IPS-18a (cell line): ENCODE measurements at regions not wholly inside any gene's neighbourhood (a gene's known extent, or its start where the extent isn't known, plus 50 kb on each side); places are given as distances from the start of the nearest gene placed in this dataset.

ENCODE experiments used
- H3K27ac ChIP-seq: one replicate; pipeline ENCODE4 v1.5.1; 2013; ENCODE audit warnings: low read length
- H3K27me3 ChIP-seq: one replicate; pipeline ENCODE4 v1.6.1; 2013; ENCODE audit warnings: mild to moderate bottlenecking, low read length; ENCODE audit not compliant: control insufficient read depth, insufficient read depth
- H3K36me3 ChIP-seq: one replicate; pipeline ENCODE4 v1.6.1; 2013; ENCODE audit warnings: low read depth, low read length; ENCODE audit not compliant: control insufficient read depth
- H3K4me1 ChIP-seq: one replicate; pipeline ENCODE4 v1.6.1; 2013; ENCODE audit warnings: low read depth, low read length; ENCODE audit not compliant: control insufficient read depth
- H3K4me3 ChIP-seq: one replicate; pipeline ENCODE4 v1.5.1; 2013; ENCODE audit warnings: low read length
- H3K9ac ChIP-seq: one replicate; pipeline ENCODE4 v1.6.1; 2013; ENCODE audit warnings: mild to moderate bottlenecking, low read length, moderate library complexity
- H3K9me3 ChIP-seq: one replicate; pipeline ENCODE4 v1.6.1; 2013; ENCODE audit warnings: low read depth, low read length; ENCODE audit not compliant: control insufficient read depth

DNA sequence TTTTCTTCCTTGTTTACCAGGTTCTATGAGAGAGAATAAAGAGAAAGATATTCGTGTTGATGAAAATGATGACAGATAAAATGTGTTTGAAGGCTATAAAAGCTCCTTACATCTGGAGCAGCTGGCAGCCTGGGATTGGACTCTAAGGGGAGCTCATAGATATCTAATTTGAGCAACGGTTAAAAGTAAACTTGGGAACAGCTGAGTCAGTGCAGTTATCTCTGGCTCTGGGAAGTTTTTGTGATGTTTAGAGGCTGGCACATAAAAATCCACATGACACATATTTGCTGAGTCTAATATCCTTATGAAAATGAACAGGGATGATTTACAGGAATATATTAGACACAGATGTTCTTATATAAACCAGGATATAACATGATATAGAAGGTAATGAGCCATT, 331.8 kb upstream of the TENM3 start:
- Histone ChIP-seq H3K27ac (no peak overlapping the region), H3K4me3 (no peak overlapping the region), H3K36me3 (no peaks in the 10 kb centered on the region), H3K9me3 (peaks cover 3% of the 10 kb centered on the region), H3K9ac (no peak overlapping the region), H3K27me3 (no peaks in the 10 kb centered on the region), H3K4me1 (no peaks in the 10 kb centered on the region)

DNA sequence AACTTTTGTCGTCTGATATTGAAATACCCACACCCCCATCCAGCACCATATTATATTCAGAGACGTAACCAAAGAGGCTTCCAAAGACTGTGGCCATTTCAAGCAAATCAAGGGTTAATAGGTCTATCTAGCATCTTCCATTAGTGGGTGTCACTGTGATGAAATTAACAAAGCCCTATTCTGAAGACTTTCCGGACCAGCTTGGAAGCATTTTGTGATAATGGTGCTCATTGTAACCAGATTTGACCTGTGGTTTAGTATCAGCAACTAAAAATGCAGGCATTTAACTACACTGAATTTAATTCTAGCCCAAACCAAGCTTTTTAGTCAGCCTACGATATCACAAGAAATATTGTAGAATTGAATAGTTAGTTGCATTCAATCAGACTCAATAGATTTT, 309.7 kb upstream of the TENM3 start:
- H3K27me3 ChIP-seq = no peaks in the 10 kb centered on the region
- H3K36me3 ChIP-seq = no peaks in the 10 kb centered on the region
- no peaks in the 10 kb centered on the region for H3K4me1 ChIP-seq
- no peak overlapping the region for H3K4me3 ChIP-seq
- H3K27ac ChIP-seq = no peak overlapping the region
- H3K9ac ChIP-seq = no peak overlapping the region
- H3K9me3 ChIP-seq = no peaks in the 10 kb centered on the region

DNA sequence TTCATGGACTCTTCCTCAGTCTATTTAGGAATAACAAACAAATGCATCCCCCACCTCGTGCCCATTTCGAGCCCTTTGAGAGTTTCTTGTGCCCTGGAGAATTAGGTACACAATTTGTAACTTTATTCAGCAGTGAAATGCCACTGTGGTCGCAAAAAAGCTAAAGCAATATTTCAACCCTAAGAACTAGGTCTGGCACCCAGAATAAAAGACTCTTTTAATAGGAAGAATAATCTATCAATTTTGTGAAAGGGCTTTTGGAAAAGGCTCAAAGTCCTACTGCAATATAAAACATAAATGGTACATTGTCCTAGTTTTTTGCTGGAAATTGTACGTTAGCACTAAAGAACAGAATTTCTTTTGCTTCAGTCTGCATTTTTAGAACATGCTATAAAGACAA, 304.6 kb upstream of the TENM3 start:
- Histone ChIP-seq H3K27ac (no peak overlapping the region), H3K9me3 (no peaks in the 10 kb centered on the region), H3K4me1 (peaks cover 10% of the 10 kb centered on the region), H3K9ac (no peak overlapping the region), H3K4me3 (no peak overlapping the region), H3K27me3 (no peaks in the 10 kb centered on the region), H3K36me3 (no peaks in the 10 kb centered on the region)

DNA sequence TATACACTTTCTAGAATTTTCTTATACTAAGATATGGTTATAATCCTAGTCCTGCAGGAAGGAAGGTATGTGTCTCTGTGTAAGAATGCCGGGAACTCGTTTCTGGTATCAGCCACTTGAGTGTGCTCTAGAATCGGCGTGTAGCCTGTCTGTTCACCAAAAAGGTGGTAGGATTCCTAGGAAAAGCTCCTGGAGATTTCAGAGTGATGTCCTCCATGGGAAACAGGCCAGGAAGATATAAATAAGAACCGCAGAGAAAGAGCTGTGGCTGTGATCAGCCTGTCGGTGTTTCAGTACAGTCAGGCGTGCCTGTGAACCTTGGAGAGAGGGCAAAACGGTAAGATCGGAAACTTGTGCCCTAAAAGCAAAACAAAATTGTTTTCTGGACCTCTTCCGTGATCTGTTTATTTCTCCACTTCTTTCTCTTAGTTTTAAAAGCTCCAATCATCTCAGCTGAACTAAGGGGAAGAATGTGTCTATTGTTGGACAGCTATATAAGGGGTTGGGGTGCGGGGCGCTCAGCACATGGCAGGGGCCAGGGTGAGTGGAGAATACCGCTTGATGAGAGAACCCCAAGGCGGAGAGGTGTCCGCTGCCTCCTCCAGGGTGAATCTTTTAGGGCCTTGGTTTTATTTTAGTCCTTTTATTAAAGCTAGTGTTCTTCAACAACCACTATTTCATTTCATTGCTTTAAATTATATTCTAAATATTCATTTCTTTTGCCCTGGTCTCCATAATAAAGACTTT, 303.8 kb upstream of the TENM3 start:
- Histone ChIP-seq H3K27me3 (no peaks in the 10 kb centered on the region), H3K9ac (no peak overlapping the region), H3K36me3 (no peaks in the 10 kb centered on the region), H3K27ac (no peak overlapping the region), H3K4me3 (no peak overlapping the region), H3K9me3 (no peaks in the 10 kb centered on the region), H3K4me1 (peaks cover 10% of the 10 kb centered on the region)

DNA sequence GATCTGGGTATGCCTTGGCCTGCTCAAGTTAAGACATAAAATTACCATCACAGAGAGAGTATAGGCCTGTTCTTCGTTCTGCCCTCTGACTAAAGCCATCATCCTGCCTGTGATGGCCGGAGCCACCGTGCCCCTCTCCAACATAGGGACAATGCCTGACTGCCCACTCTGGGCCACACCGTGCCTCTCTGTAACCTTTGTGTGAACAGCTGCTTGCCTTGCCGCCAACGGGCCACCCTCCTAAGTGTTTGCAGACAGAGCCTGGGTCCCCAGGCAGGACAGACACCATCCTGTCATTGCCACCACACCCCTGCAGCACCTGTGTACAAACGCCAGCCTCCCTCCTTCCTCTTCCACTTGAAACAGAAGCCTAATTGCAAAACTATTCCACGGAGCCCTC, 298.7 kb upstream of the TENM3 start:
- Histone ChIP-seq H3K27me3 (no peaks in the 10 kb centered on the region), H3K4me1 (peaks cover 14% of the 10 kb centered on the region), H3K4me3 (no peak overlapping the region), H3K36me3 (no peaks in the 10 kb centered on the region), H3K9ac (no peak overlapping the region), H3K27ac (no peak overlapping the region), H3K9me3 (no peaks in the 10 kb centered on the region)

DNA sequence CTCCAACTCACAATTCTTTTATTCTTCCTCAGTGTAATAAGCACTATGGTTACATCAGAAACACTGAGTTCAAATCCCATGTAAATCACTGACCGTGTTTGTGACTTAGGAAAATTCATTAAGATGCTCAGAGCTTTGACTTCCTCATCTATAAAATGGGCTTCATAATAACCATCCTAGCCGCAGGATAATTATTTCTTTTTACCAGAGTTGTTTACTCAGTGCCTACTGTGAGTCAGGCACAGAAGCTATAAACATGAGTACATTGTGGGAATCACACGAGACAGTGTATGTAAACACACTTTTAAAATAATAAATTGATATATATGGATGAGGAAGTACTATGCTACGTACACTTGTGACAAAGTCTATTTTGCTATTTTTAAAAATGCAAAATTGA, 296.3 kb upstream of the TENM3 start:
- Histone ChIP-seq H3K4me1 (peaks cover 19% of the 10 kb centered on the region), H3K9me3 (no peaks in the 10 kb centered on the region), H3K36me3 (no peaks in the 10 kb centered on the region), H3K27me3 (no peaks in the 10 kb centered on the region), H3K9ac (no peak overlapping the region), H3K27ac (no peak overlapping the region), H3K4me3 (no peak overlapping the region)

GRCh38 chr4:181948839-181949382, 294.3 kb upstream of the TENM3 start:
- Histone ChIP-seq H3K9me3 (no peaks in the 10 kb centered on the region), H3K27me3 (no peaks in the 10 kb centered on the region), H3K4me1 (peaks cover 19% of the 10 kb centered on the region), H3K9ac (peak overlapping the region; percentile 44), H3K36me3 (no peaks in the 10 kb centered on the region), H3K27ac (peak overlapping the region; percentile 67), H3K4me3 (peak overlapping the region; percentile 16)

- H3K4me1 ChIP-seq = peaks cover 19% of the 10 kb centered on the region
- H3K36me3 ChIP-seq = no peaks in the 10 kb centered on the region
- no peaks in the 10 kb centered on the region for H3K9me3 ChIP-seq
- H3K9ac ChIP-seq = peak overlapping the region; percentile 44
- no peaks in the 10 kb centered on the region for H3K27me3 ChIP-seq
- H3K4me3 ChIP-seq = peak overlapping the region; percentile 16
- peak overlapping the region; percentile 90 for H3K27ac ChIP-seq
Measured at GRCh38 chr4:181949704-181950312, 293.4 kb upstream of the TENM3 start.

- Histone ChIP-seq H3K4me1 (peaks cover 19% of the 10 kb centered on the region), H3K9me3 (no peaks in the 10 kb centered on the region), H3K9ac (no peak overlapping the region), H3K27me3 (no peaks in the 10 kb centered on the region), H3K4me3 (no peak overlapping the region), H3K36me3 (no peaks in the 10 kb centered on the region), H3K27ac (peak overlapping the region; percentile 90)
Measured at GRCh38 chr4:181950372-181951127, 292.7 kb upstream of the TENM3 start.

- H3K27ac ChIP-seq = no peak overlapping the region
Measured at GRCh38 chr4:181951265-181951664, 291.9 kb upstream of the TENM3 start.

GRCh38 chr4:181952478-181952877, 290.7 kb upstream of the TENM3 start:
- H3K9ac ChIP-seq = no peak overlapping the region
- no peaks in the 10 kb centered on the region for H3K27me3 ChIP-seq
- H3K36me3 ChIP-seq = no peaks in the 10 kb centered on the region
- no peaks in the 10 kb centered on the region for H3K9me3 ChIP-seq
- no peak overlapping the region for H3K27ac ChIP-seq
- H3K4me3 ChIP-seq = no peak overlapping the region
- H3K4me1 ChIP-seq = peaks cover 19% of the 10 kb centered on the region

More at GRCh38 chr4:181951265-181951664, 291.9 kb upstream of the TENM3 start:
- Histone ChIP-seq H3K4me1 (peaks cover 19% of the 10 kb centered on the region), H3K36me3 (no peaks in the 10 kb centered on the region), H3K9ac (no peak overlapping the region), H3K4me3 (no peak overlapping the region), H3K27me3 (no peaks in the 10 kb centered on the region), H3K9me3 (no peaks in the 10 kb centered on the region)
